NCI-H1092 treated with DMSO at 0.1 percent for 48 hours (cell line): ENCODE measurements at regions not wholly inside any gene's neighbourhood (a gene's known extent, or its start where the extent isn't known, plus 50 kb on each side); places are given as distances from the start of the nearest gene placed in this dataset.
A peak's percentile ranks its signal among the peaks of the same experiment; 100 is the strongest.

Experiments
- DNase-seq: peaks from one replicate; lab custom pipeline; 2025; lab: John Stamatoyannopoulos, UW

DNA sequence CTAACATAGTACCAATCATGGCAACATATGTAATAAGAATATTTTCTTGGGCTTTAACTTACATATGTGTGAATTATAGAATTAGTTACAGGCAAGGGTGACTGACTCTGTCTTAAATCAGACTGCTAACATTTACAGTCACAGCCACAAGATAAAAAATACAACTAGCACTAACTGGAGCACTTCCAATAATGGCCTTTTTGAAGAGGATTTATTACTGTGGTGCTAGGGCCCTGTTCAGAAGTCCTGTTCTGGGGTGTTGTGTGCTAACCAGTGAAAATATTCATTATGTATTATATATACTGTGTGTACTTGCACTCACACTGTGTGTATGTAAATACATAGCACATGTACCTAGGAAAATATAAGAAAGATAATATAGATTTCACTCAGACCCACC is 1611.2 kb downstream of the PCDH18 start:
- DNase-seq = no peak

DNA sequence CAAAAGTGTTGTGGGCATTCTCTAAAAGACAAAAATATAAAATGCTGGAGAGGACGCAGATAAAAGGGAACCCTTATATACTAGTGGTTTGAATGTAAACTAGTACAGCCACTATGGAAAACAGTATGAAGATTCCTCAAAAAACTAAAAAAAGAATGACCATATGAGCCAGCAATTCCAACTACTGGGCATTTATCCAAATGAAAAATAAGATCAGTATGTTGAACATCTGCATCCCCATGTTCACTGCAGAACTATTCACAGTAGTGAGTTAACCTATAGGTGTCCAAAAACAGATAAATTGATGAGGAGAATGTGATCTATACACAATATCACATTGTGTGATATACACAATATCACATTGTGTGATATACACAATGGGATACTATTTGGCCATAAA is 1615.3 kb downstream of the PCDH18 start:
- no peak for DNase-seq

DNA sequence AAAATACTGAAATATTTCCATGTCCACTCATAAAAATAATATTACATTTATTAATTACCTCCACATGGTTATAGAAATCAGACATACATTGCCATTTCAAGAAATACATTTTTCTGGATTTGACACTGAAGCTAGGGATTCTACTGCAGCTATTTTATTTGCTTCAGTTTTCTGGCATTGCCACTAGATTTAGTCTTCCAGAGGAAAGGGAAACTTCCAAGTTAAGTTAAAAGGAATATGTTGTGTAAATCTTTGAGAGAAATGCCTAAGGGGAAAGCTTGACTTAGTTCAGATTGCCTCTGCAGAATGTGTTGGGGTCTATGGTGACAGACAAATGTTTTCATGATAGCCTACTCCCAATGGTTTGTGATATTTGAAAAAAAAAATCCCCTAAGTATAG is 1631.3 kb downstream of the PCDH18 start:
- DNase-seq = no peak

DNA sequence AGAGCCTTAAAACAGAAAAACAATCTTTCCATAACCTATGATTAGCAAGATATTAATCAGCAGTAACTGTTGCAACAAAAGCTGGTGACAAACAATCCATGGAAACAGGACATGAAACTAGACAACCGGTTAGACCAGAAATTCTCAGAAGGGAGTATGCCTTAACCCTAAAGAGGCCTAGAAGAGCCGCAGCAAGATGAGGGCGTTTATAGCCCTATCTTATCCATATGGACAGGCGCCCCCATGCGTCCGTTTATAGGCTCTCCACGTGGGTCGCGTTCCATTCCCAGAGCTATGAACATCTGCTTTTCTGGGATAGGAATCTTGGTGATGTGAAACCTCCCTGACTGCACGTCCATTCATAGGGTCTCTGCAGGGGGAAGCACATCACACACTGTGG is 1662.7 kb upstream of the PABPC4L start:
- peak; percentile 8 for DNase-seq

DNA sequence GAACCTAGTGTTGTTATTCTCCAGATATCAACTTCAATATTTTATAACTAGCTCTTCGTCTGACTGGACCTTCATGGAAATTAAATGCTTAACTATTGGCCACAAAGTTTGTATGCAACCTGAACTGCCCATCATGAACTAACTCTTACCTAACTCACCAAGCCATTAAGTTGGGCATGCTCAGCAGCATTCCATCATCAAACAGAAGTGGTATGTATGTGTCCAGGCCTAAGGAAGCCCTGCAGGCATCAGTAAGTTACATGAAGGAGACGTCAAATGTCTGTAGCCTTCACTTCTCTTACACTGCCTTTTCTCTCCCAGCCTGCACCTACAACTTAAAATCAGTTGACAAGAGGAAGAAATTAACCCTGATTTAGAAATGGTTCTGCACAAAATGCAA is 1639.2 kb upstream of the PABPC4L start:
- no peak for DNase-seq

DNA sequence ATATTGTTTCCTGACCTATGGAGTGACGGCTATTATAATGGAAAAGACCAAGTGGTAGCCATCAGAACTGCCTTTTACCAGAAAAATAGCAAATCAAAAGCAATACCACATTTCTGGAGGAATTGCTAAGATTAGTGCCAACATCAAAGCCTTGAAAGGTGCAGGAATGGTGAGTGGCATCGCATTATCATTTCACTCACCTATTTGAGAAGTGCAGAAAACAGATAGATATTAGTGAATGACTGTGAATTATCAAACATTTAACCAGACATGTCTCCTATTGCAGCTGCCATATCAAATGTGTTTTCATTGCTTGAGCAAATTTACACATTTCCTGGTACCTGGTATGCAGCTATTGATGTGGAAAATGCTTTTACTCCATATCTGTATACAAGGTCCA is 1638.1 kb upstream of the PABPC4L start:
- no peak for DNase-seq

DNA sequence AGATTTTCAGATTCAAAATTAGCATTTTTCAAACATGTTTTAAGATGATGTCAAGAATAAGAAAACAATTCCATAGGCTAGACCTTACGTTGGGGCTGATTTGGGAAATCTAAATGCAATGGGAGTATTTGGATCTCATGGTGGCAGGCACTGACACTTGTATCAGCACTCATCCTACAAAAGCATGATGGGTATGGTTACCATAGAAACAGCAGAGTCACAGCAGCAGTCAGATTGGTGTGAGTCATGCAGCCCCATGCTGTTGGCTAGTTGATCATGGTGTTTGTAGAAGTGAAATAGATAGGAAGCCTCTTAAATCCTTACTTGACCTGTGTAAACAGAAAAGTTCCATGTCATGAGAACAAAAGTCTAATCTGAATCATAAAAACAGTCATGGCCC is 1637.3 kb upstream of the PABPC4L start:
- DNase-seq = no peak

DNA sequence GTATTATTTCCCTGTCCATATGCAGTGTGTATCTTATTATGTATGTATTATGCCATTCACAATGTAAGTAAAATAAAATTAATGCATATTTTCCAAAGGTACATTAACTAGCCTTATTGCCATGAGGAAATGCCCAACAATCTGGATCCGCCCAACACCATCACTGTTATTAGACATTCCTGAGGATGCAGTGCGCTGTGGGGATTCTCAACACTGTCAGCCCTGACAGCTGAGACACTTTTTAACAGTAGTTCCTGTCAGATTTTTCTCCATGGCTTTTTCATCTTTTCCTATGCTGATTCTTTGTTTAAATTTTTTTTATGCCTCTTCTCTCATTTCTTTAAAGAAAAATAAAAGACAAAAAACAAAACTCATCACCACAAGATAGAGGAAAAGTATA is 1632.9 kb upstream of the PABPC4L start:
- no peak for DNase-seq

DNA sequence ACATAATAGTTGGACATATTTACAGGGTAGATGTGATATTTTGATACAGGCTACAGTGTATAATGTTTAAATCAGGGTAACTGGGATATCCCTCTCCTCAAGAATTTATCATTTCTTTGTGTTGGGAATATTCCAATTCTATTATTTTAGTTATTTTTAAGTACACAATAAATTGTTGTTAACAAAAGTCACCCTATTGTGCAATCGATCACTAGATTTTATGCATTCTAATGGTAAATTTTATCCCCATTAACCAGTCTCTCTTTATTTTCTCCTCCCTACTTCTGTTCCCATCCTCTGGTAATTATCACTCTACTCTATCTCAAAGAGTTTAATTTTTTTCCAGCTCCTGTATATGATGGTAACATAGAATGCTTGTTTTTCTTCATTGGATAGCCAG is 1631.9 kb upstream of the PABPC4L start:
- DNase-seq = no peak

DNA sequence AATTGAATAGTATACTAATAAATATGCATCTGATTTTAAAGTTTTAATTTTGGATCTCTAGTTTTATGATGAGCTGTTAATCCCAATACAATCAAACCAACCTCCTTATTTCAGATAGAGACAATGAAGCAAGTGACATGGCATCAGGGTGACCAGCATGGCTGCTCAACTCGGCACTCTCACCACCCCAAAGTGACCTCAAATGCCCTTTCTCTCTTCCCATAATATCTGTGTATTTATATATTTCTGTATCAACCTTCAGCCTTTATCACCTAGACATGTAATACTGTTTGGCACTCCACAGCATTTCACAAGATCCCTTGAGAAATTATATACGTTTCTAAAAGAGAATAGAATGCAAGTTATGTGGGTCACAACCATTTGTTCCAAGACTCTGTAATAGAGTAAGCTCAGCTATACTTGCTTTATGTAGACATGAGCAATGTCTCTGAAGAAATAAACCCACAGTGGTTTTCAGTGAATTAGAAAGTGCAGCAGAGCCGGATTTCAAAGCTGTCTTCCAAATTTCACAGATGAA is 1623.2 kb upstream of the PABPC4L start:
- no peak for DNase-seq

DNA sequence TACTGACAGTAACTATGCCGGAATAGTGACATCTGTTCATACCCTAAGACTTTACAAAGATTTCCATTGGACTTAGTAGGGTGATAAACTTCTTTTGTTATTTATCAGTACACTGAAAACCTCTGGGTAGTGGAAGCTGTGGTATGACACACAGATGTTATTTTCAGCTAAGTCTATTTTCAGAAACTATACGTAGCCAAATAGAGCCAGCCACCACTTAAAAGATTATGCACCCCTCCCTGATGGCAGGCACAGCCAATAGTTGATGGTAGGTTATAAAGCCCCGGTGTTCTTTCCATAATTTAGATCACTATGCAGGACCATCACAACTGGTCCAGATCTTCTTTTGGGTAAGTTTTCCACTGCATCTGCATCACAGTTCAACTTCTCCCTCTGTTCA is 1603.2 kb upstream of the PABPC4L start:
- no peak for DNase-seq

DNA sequence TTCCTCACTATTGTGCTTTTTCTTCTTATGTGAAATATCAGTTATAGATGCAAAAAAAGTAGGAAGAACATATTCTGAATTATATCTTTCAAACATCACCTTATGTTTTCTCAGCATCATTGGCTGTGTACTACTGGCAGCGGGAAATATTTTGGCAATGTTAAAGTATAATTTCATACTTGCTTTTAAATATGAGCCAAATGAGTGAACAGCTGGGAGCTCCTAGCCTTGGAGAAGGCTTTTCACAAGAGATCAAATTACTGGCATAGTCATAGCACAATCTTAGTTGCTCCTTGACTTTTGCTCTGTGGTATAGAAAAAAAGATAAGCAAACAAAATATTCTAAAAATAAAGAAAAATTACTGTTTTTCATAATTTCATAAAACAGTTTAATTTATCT is 1575.8 kb upstream of the PABPC4L start:
- DNase-seq = peak; percentile 7

DNA sequence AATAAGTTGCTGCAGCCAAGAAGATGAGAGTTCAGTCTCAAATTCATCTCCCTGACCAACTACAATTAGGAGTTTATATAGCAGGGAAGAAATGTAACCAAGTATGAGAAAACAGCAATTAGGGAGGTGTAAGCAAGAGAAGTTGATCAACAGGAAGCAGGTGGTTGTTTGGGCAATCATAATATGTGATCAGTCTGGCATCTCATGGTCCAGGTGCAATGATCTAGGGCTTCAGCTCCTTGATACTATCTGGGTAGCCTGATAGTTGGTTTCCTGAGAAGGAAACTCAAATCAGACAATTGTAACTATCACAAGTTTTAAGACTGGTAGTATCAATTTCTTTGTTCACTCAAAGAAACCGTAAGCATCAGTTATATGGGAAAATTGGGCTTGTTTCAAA is 1574.3 kb upstream of the PABPC4L start:
- no peak for DNase-seq

DNA sequence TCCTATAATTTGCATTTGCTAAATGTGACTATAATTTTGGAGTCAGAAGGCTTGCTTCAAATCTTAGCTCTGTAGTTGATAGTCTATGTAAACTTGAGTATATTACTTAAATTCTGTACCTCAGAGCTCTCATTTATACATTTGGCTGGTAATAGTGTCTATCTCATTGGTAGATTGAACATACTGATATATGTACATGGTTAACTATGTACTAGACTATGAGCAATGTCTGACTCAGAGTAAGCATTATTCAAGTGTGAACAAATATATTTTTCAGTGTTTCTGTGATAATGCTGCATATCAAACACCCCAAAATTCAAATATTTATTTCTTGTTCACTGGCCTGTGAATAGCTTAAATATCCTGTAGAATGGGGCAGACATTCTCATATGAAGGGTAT is 1568.9 kb upstream of the PABPC4L start:
- DNase-seq = no peak

DNA sequence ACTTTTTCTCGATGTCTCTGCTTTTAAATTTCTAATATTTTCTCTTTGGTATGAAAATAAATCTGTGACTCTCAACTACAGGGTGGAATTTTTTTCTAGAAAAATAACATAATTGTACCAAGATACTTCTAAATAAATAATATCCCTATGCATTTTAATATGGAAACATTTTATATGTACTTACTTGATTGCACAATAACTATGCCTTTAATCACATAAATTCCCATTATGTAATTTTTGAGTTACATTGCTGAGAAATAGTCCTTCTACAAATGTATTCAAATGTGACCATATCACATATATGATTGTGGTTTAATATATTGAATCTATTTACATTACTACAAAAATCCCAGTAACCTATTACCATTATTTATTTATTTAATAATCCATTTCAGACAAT is 1543.3 kb upstream of the PABPC4L start:
- no peak for DNase-seq

DNA sequence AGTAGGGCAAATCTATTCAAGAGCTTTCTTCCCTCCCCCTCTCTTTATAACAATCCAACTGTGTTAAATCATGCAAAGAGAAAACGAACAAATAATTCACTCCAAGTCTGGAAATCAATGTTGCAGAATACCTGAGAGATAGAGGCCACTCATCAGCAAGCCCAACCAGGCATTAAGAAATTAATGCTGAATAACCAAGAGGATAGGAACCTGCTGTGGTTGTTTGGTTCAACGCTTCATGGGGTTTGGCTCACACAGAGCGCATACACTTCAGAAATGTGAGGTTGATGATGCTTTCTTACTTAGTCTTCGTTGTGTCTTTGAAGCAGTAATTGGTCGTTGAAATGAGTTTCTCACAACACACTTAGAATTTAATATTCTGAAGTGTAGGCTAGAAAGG is 1540.0 kb upstream of the PABPC4L start:
- DNase-seq = no peak

DNA sequence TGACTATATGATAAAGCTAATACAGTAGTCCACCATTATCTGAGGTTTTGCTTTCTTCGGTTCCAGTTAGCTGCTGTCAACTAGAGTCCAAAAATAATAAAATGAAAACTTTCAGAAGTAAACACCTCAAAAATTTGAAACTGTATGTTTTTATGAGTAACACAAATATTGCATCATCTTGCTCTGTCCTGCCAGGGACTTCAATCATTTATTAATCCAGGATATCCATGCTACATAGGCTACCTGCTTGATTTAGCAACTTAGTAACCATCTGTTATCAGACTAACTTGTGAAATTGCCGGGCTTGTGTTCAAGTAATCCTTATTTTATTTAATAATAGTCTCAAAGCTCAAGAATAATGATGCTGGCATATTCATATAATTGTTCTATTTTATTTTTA is 1537.8 kb upstream of the PABPC4L start:
- no peak for DNase-seq

DNA sequence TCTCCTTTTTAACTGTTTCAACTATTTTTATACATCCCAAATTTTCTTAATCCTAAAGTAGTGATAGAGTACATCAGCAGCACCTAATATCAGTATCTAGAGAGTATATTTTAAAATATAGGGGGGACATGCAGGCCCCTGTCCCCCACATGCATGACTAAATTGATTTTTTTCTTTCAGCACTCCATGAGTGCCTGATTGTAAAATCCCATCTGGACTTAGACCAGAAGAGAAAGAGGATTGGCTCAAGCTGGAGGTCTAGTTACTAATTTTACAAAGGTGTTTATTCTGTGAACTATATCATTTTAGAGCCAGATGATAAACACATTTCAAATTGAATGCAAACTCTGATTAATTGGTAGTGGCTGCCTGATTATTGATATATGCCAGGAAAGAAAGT is 1533.9 kb upstream of the PABPC4L start:
- DNase-seq = no peak

DNA sequence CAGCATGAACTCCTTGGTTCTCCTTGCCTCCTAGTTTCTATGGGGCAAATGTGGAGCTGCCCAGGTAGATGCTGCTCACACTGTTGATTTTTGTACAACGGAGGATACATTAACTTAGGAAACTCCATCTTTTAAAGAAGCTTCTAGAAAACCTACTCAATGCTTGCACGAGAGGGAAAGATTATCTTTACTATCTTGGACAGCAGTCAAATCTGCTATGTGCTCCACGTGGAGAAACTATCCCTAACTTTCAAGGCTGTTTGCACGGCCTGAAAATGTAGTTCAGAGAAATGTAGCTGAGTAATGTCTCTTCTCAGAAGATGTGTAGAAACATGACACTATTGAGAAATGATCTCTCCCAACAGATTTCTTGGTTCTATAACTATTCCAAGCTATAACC is 1530.9 kb upstream of the PABPC4L start:
- DNase-seq = no peak

DNA sequence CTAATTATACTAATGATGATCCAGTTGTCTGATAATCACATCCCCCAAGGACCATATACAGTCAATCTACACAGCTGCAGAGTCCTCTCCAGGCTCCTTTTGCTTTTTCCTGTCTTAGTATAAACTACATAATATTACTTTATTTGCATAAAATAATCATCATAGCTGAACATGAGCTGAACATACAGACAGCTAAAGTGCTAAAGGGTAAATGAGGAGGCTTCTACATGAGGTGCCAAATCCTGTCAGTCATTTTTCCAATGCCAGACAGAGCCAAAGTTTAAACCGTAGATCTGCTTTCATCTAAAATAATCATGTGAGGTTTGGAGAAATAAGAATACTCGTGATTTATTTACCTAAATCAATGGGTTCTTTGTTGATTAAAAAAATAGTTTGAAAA is 1530.1 kb upstream of the PABPC4L start:
- DNase-seq = no peak

DNA sequence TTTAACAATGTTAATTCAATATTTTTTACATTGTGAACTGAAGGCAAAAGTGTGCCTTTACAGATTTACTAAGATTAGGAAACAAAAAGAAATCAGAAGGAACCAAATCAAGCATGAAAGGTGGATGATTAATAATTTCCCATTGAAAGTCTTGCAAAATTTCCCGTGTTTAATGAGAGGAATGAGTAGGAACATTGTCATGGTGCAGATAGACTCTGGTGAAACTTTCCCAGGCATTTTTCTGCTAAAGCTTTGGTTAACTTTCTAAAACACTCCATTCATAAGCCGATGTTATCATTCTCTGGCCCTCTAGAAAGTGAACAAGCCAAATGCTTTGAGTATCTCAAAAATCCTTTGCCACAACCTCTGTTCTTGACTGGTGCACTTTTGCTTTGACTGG is 1522.8 kb upstream of the PABPC4L start:
- DNase-seq = no peak

DNA sequence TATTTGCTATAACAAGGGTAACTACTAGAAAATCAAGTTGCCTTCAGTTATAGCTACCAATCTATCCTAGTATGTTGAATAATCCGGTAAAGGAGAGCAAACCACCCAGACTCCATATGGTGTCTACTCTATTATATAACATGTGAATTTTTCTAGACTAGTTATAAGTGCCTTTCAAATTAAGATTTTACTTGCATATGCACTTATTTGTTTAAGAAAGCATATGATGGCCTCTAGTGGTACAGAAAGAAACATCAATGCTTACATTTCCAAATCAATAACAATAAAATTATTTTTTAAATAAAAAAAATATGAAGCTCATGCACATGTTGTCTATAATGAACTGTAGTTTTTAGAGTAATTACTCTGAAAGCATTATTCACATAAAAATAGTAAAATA is 1516.4 kb upstream of the PABPC4L start:
- no peak for DNase-seq

DNA sequence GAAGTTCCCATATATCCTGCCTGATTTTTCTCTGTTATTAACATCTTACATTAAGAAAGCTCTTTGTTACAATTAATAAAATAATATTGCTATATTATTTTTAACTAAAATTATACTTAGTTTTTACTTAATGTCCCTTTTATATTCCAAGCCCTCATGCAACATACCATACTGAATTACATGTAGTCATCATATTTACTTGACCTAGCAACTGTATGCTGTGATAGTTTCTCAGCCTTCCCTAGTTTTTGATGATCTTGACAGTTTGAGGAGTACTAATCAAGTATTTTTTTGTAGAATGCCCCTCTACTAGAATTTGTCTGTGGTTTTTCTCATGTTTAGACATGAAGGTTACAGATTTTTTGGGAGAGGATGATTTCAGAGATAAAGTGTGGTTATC is 1503.8 kb upstream of the PABPC4L start:
- no peak for DNase-seq

DNA sequence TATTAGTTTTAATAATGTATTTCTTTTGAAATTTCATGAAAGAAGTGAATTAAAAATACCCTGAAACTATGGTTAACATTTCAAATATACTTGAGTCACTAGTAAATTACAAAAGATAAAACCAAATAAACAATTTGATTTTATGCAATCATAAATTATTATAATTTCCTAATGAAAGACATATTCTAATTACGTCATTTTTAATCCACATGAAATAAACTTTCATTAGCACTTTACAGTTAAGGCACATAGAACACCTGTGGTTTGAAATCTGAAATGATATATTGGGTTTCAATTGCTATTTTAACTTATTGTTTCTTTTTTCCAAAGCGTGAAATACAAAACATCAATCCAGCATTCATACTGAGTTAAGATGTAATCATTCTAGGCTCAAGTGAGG is 1492.5 kb upstream of the PABPC4L start:
- no peak for DNase-seq

DNA sequence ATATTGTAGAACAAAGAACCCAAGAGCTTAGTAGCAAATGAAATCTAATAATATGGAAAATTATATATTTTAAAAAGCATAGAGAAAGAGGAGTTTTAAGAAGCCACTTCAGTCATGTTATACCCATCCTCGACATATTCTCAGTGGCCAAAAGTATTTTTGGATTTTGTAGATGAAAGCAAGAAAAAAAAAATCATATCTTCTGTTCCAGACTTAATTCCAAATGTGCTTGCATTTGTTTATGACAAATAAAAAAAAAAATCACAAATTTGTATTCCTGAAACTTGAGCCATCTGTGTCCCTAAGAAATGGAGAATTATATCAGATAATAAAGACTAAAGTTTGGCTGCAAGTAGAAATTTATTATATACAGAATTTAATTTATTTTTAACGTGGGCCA is 1482.4 kb upstream of the PABPC4L start:
- DNase-seq = no peak
